HG02870 (cell line): ENCODE measurements at regions not wholly inside any gene's neighbourhood (a gene's known extent, or its start where the extent isn't known, plus 50 kb on each side); places are given as distances from the start of the nearest gene placed in this dataset.

Experiments used
- ATAC-seq: cut with Tn5 transposase; IDR thresholded peaks from one replicate; pipeline ENCODE4 v1.9.1; 2021; ENCODE audit warnings: mild to moderate bottlenecking, moderate library complexity; ENCODE audit not compliant: unreplicated experiment

DNA sequence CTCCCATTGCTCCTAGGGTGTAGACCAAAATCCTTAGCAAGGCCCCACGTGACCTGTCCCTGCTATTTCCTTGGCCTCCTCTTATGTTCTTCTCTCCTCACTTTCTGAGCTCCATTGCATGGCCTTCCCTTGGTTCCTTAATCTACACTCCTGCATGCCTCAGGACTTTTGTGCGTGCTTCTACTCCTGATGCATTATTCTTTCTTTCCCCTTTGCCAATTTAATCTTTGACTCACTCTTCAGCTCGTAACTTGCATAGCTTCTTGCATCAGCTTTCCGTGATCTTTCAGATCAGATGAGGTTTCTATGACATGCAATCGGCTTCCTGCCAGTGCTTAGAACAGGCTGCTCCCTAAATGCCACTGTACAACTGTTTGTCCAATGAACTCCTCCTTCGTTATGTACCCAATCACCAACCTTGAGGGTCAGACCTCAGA lies 261.6 kb upstream of the CADM1 start:
- ATAC-seq = no peak

DNA sequence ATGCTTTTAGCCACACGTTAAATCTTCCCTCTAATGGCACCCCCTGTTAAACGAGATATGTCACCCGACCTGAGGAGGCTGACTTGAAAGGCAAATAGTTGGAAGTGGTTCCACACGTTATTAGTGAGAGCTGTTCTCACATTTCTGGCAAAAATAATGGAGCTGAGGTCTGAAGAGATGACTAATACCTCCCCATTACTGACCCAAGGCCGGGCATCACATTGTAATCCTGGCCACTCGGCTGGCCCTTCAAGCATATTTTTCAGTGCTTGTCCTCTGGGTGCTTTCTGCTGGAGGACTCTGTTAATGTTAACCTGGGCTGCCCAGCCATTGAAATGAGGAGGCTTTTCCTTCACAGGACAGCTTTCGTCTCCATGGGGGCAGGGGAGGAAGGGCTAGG lies 260.0 kb upstream of the CADM1 start:
- no peak for ATAC-seq

DNA sequence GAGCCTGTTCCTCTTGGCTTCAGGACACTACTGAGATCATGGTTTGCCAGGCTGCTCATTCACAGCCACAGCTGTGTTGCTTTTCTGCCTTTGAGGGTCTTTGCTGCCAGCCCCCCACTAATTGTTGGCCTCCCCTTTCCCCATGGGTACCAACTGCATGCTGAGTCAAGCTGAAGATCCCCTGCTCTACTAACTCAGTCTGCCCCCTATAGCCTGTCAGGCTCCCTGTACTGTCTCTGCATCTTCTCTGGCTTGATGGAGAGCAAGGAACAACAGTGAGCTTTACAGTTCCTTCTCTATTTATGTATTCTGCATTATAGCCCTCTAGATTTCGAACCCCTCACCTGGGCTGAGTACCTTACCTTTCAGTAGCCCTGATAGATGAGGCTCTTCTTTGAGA lies 257.6 kb upstream of the CADM1 start:
- ATAC-seq = no peak

DNA sequence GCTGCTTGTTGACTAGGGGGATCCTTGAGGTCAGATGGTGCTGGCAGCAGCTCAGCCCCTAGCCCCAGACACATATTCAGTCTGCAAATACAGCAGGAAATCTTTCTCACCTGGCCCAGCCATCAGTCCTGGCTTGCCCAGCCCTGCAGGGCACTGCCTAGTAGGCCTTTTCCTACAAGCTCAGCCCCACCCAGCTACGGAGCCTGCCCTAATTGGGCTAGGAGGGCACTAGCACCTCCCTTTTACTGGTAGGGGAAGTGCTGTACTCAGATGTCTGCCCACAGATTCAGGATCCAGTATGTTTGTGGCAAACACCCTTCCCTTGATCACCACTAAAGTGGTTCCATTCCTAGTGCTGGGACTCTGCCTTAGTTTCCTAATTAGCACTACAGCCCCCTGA lies 257.1 kb upstream of the CADM1 start:
- ATAC-seq = no peak

DNA sequence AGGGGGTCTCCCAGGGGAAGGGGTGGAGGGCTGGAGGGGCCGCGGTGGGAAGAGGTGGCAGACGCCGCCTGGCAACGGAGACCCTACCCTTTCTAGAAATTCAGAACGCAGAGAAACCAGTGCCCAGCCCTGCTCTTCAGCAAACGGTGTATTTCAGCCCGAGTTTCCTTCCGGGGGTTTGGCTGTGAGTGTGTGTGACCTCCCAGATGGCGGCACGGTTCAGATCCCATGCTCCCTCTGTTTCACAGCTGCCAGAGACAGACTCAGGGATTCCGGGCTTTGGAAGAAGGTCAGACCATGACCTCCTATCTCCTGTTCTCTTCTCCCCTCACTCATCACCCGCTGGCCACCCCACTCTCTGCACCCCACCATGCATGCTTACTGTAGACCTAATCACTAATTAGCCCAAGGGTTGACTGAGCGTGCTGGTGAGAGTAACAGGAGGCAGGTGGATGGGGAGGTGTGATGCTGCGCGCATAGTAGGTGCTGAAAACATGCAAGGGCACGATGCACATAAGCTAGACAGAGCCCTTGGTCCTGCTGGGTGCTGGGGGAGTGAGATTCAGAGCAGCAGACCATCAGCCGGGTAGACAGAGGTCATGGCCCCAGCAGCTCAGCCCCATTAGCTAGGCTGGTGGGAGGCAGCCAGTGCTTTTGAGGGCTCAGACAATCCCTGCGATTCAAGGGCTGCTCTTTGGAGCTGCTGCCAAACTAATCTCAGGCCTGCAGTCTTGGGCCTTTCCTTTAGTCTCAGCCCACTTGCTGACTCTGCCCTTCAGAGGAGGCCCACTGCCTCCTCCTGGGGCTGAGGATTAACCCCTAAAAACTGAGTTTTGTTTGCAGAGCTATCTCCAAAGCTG lies 256.5 kb upstream of the CADM1 start:
- ATAC-seq = no peak

DNA sequence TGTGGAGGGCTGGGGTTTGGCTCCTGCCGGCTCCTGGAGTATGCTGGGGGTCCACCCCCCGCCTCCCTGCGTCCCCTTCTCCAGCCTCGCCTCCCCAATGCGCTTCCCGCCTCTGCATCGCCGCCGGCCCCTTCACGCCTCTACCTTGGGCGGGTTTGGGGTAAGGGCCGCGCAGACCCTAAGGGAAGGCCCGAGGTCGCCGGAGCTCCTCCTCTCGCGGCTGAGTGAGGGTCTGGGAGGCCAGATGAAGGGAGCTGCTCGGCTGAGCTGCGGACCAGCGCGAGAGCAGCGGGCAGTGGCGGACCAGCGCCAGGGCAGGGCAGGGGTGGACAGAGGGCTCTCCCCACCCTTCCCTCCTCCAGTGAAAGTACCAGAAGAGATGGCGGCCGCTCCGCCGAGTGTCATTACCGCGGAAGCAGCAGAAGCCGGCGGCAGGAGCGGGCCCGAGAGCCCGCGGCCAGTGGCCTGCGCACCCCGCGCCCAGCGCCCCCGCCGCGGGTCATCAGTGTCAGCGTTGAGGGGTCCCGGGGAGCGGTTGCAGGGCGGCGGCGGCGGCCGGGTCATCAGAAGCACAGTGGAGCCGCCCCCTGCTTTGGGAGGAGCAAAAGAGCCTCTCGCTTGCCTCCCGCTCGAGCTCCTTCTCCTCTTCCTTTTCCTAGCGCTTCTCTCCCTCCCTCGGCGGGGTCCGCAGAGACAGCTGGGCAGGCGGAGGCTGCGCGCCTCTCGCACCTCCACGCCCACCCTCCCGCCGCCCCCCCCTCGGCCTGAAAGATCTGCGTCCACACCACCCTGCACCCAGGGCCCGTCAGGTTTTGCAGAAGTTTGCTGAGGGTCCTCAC lies 255.6 kb upstream of the CADM1 start:
- no peak for ATAC-seq

DNA sequence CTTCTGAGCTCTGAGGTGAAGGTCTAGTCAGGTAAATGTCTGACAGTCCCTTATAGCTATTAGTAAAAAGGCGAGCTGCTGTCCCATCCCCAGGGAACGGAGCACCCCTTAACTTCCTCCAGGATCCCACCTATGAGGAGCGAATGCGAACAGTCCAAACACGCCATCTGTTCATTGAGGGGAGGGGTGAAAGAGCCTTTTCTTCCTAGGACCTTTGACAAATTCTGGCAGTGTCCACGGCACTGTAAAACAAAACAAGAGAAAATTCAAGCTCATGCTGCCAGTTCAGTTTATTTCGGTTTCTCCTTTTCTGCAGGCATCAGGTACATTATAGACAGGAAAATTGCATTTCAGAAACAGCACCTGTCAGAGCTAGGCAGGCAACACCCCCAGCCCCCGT lies 253.8 kb upstream of the CADM1 start:
- no peak for ATAC-seq

DNA sequence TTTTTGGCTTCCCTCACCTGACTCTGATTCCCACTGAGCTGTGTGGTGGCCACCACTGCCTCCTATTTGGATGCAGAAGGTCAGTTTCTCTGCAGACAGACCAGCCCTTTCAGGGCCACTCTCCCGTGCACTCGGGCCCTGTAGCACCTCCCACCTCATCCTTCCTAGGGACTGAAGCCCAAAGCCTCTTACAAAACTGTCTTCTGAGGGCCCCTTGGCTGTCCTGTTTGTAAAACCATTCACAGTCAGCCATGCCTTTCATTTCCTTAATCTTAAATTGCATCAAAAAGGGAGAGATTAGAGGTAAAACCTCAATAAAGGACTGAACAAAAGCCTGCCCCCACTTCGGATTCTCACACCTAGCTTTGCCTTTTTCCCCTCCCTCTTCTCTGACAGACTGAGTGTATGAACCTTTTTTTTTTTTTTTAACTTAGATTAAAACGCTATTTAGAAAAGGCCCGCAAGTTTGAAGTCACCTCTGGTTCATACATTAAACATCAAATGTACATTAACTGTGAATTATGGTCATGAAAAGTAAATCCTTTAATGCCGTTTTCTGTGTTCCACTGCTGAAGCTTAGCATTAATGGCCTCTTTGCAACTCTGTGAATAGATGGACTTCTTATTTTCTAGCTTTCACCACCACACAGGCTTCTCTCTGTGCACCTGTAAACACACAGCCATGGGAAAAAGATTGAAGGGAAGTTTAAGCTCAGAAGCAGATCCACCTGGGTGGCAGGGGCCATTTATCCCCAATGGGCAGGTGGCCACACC lies 247.2 kb upstream of the CADM1 start:
- ATAC-seq = no peak

DNA sequence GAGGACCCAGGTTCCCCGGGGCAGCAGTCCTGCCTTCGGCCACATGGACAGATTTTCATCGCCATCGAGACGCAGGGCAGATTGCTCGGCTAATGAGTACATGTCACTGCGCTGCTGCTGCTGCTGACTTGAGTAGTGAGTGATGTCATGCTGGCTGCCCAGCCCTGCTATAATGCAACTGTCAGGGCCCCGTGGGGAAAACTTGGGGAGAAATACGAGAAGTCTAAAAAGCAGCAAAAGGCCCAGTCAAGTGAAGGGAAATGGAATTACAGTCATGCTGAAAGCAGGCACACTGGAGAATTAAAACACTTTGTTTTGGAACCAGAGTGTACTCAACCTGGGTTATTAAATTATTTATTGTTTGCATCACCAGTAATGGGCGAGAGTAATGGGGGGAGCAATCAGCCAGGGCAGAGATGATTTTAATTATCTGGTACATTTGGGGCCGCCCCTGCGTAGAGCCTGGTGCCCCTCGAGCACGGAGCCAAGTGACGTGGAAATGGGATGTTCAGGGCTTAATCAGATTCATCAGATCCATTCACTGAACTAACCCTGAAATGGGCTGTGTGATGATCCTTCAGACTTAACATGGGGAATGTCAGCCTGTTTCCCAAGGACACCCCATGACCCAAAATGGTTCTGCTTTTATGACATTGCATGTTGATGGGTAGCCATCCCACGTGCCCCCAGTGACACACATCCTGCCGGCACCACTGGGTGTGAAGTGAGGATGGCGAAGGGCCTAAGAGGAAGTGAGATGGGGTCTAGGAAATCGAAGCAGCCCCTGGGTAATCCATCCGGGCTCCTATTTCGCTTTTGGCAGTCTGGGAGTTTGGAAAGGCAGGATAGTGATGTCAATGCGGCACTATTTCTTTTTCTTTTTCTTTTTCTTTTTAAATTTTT lies 241.6 kb upstream of the CADM1 start:
- no peak for ATAC-seq

DNA sequence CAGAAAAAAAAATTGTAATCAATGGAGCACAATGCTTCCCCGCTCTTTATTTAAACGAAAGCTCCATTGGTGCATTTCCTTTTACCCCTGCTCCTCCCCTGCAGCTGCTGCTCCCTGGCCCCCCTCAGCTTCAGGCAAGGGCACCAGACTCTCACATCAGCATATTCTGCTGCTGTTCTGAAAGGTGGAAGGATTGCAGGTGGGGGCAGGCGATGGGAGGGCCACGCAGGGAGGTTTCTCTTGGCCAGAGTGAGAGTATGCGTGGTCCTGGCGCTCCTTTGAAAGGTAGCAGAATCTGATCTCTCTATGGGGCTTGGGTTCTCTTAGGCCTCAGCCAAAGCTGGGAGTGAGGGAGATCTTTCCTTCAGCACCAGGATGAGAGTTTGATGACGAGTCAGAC lies 240.9 kb upstream of the CADM1 start:
- no peak for ATAC-seq

DNA sequence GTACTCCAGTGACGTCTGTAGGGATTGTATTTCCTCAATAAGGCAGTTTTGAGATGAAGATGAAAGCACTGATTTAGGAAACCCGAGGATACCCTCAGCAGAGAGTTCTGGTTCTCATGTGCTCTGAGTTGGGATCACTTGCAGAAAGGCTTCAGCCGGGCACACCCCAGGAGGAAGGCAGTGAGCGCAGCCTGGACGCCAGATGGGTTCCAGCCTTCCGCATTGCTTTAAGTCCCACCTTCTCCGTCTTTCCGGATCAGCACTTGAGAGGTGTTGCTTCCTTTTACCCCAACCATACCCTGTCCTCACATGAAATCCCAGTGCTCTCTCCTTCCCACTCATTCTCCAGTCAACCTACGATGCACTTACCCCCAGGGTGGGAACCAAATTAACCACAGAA lies 239.5 kb upstream of the CADM1 start:
- ATAC-seq = no peak

DNA sequence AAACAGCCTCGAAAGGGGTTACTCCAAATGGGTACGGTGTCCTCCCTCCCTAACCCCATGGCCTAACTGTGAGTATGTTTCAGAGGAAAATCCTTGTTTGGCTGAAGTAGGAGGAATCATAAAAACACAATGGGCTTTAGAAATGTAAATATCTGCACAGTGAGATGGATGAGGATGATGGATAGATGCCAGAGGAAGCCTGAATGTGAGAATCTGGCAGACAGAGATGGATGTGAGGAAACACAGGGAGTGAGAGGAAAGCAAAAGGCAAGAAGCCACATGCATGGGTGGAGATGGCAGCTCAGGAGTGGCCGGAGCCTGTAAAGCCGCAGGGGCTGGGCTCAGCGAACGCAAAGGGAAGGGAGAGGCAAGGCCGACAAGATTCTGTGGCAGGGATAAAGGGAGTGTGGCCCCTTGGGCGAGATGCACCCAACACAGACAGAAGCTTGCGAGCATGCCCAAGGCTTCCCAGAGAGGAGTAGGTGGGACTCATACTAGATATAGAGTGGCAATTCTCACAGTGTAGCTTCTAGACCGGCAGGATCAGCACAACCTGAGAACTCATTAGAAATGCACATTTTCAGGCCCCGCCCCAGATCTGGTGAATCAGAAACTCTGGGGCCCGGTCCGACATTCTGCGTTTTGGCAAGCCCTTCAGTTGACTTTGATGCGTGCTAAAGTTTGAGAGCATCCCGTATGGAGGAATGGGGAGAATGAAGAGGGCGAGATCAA lies 237.3 kb upstream of the CADM1 start:
- ATAC-seq = no peak

DNA sequence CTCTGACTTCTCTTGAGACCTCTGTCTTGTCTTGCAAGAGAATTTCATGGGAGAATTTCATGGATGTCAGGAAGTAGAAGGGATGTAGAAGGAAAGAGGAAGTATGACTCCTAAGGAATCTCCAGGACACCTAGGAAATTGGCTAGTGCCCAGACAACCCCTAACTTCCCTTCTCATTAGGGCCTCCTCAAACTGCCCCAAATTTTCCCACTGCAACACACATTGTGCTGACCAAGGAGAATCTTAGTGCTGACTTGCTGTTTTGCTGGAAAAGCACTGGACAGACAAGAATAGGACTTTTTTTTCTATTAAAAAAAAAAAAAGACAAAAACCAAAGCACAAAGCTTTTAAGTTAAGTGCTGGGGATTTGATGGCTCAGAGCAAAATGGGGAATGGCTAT lies 236.1 kb upstream of the CADM1 start:
- ATAC-seq = no peak

DNA sequence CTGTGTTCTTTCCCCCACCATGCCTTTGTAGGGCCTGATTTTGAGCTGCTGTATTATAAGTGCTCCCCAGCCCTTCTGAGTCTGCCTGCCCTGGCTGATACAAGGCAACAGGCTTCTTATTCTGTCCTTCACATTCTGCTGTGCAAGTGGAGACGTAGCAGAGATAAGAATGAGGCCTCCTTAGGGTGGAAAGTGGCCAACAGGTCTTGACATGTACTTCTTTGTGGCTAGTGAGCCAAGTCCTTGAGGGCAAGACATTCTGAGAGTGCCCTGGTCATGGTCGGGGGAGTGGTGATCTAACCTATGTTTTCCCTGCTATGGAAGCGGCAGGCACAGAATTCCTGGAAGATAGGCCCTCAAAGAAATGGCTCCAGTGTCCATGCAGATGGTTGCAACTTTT lies 235.7 kb upstream of the CADM1 start:
- no peak for ATAC-seq

DNA sequence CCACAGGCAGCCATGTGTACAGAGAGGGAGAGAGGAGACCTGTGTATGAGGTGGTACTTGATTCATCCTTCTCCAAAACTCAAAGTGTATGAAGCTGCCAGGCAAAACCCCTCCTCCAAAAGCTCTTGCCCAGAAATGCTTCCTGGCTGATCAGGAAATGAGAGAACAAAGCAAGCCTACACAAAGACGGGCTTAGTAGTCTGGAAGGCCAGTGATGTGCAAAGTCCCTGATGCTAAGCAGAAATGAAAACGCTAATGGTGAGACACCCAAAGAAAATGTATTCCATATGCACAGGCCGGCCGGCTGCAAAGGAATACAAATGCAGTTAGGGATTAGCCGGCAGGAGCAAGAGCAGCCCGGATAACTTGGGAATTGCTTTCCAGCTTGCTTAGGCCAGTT lies 234.9 kb upstream of the CADM1 start:
- no peak for ATAC-seq

DNA sequence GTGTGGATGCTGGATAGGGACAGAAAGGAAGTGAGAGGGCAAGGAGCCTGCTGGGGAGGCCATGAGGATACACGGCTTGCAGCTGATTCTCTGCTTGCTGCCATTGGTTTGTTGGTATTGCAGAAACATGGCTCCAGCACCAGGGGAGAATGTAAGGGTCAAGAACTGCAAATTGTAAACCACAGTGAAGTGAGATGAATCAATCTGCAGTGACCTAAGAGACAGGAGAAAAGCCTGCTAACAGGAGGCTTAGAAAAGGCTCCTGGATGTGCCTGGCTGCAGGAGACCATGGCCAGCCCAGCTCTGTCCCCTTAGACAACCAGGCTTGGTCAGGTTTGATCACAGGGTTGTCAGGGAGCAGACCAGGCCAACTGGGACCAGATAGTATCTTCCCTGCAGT lies 233.7 kb upstream of the CADM1 start:
- no peak for ATAC-seq

DNA sequence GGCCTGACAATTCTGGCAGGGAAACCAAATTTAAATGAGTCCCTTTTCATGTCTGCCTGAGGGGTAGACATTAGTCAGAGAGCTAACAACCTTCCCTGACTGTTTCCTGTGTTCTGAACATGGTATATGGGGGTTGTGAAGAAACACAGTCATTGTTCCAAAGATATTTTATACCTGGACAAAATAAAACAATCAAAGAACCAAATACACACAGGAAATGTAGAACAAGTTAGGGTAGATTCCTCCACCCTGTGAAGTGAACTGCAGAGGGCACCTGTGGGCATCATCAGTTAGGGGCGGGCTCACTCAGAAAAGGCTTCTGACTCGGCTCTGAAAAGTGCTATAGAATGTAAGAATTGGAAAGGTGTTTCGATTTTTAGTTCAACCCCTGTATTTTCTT lies 231.9 kb upstream of the CADM1 start:
- ATAC-seq = no peak

DNA sequence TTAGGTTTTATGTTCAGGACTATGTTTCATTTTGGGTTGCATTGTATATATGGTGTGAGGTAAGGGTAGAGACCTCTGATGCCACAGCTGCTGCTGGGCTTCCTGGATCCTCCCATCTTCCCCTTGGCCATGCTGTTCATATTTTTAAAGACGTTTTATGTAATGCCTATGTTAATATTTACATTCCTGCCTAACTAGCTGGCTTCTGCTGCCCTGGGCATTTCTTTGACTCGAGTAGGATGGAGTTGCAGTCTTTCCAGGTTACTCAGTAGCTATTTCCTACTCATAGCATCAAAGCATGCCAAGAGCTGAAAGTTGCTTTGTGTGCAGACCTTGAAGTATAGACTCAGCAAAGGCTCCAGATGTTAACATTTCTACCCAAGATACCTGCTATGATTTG lies 220.5 kb upstream of the CADM1 start:
- no peak for ATAC-seq

DNA sequence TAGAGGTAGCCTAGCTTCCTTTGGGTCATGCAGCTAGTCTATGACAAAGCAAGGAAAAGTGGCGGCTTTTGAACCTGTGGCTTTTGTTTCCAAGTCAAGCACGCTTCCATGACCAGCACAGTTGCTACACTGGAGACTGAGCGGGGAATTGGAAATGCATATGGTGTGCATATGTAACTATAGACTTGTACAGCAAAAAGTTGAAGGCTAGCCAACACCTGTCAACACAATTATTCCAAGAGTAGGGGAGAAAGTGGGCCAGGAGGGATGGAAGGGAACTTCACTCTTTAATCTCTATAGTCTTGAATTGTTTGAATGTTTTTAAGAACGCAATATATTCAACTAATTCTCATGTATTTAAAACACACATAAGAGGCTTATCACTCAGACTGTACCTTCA lies 218.5 kb upstream of the CADM1 start:
- ATAC-seq = no peak
